Mesendoderm (in vitro differentiated cells): ENCODE measurements at regions not wholly inside any gene's neighbourhood (a gene's known extent, or its start where the extent isn't known, plus 50 kb on each side); places are given as distances from the start of the nearest gene placed in this dataset.
"Not testable (repeated sequence)": the region's sequence is repeated elsewhere in the genome, so short reads cannot be mapped to it uniquely, and the experiment has no call there.

Experiments
- DNase-seq: peaks from one replicate; pipeline ENCODE4 v3.0.0; 2013
- H2AK5ac ChIP-seq: 2 replicates; pipeline ENCODE4 v1.6.1; 2013; ENCODE audit warnings: low read length, inconsistent platforms
- H2BK120ac ChIP-seq: 2 replicates; pipeline ENCODE4 v1.6.1; 2013; ENCODE audit warnings: low read depth, mild to moderate bottlenecking, low read length, moderate library complexity, mixed read lengths
- H2BK15ac ChIP-seq: replicated peaks from 2 replicates; pipeline ENCODE4 v1.6.1; 2013; ENCODE audit warnings: low read depth, mild to moderate bottlenecking, moderate library complexity
- H2BK5ac ChIP-seq: 2 replicates; pipeline ENCODE4 v1.6.1; 2013; ENCODE audit warnings: low read length, inconsistent platforms
- H3K18ac ChIP-seq: 2 replicates; pipeline ENCODE4 v1.6.1; 2013; ENCODE audit warnings: mild to moderate bottlenecking, low read length, mixed read lengths
- H3K23ac ChIP-seq: one replicate; pipeline ENCODE4 v1.6.1; 2013; ENCODE audit warnings: low read length
- H3K27ac ChIP-seq: 2 replicates; pipeline ENCODE4 v1.5.1; 2013; ENCODE audit warnings: low read depth, mild to moderate bottlenecking, inconsistent platforms, low read length, moderate library complexity
- H3K27me3 ChIP-seq: 2 replicates; pipeline ENCODE4 v1.6.1; 2013; ENCODE audit warnings: low read length, control low read depth, mild to moderate bottlenecking, inconsistent platforms; ENCODE audit not compliant: insufficient read depth, poor library complexity
- H3K36me3 ChIP-seq: 2 replicates; pipeline ENCODE4 v1.6.1; 2013; ENCODE audit warnings: low read length, inconsistent platforms; ENCODE audit not compliant: control insufficient read depth, insufficient read depth
- H3K4ac ChIP-seq: one replicate; pipeline ENCODE4 v1.6.1; 2013; ENCODE audit warnings: low read depth, mild to moderate bottlenecking, low read length, moderate library complexity
- H3K4me1 ChIP-seq: 2 replicates; pipeline ENCODE4 v1.6.1; 2013; ENCODE audit warnings: low read depth, low read length, inconsistent platforms; ENCODE audit not compliant: control insufficient read depth
- H3K4me2 ChIP-seq: 2 replicates; pipeline ENCODE4 v1.6.1; 2013; ENCODE audit warnings: low read length
- H3K4me3 ChIP-seq: 2 replicates; pipeline ENCODE4 v1.5.1; 2013; ENCODE audit warnings: mild to moderate bottlenecking, low read length
- H3K56ac ChIP-seq: one replicate; pipeline ENCODE4 v1.6.1; 2013; ENCODE audit warnings: low read length
- H3K79me1 ChIP-seq: 2 replicates; pipeline ENCODE4 v1.6.1; 2013; ENCODE audit warnings: low read length, inconsistent platforms
- H3K79me2 ChIP-seq: 2 replicates; pipeline ENCODE4 v1.6.1; 2013; ENCODE audit warnings: mild to moderate bottlenecking, low read length; ENCODE audit not compliant: control insufficient read depth, insufficient read depth
- H3K9ac ChIP-seq: 2 replicates; pipeline ENCODE4 v1.6.1; 2013; ENCODE audit warnings: low read length, inconsistent platforms
- H4K5ac ChIP-seq: one replicate; pipeline ENCODE4 v1.6.1; 2013; ENCODE audit warnings: low read length
- H4K8ac ChIP-seq: one replicate; pipeline ENCODE4 v1.6.1; 2013; ENCODE audit warnings: low read depth, mild to moderate bottlenecking, control low read depth, low read length, moderate library complexity
- WGBS: extraction: QIAGEN DNeasy Blood & Tissue Kit; methylation state at CpG from one replicate; pipeline ENCODE4 v1.1.7; 2013; ENCODE audit warnings: low lambda C conversion rate, missing lambda C conversion rate; ENCODE audit not compliant: insufficient coverage; ENCODE audit errors: extremely low coverage; 5-methylcytosine and 5-hydroxymethylcytosine counted together

DNA sequence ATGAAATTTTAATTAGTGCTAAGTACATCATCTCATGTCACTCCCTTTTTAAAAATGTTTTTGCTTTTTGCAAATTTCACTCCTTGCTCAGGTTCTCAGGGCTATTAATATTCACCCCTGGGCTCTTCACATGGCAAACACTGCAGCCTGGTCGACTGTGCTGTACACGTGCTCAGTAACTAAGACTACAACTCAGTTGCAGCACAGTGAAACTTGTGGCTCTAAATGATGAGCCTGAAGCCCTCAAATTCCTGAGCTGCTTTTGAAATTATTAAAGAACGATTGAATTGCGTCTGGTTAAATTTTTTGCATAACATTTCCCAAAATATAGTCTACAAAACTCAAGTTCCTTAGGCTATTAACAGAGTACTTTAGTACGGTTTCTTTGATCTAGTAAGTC, 159.3 kb upstream of the C2CD4B start:
- WGBS: no CpG with 5 or more reads among the region's 5 CpGs
- no peaks in the 10 kb centered on the region for H3K79me1 ChIP-seq

GRCh38 chr15:62325597-62325996, 160.5 kb upstream of the C2CD4B start:
- Histone ChIP-seq H2BK15ac (no peak overlapping the region), H3K23ac (no peak overlapping the region), H3K27ac (no peak overlapping the region), H3K79me2 (no peaks in the 10 kb centered on the region), H4K5ac (no peak overlapping the region), H3K79me1 (no peaks in the 10 kb centered on the region), H3K18ac (no peak overlapping the region), H2BK120ac (no peak overlapping the region), H3K4me3 (no peak overlapping the region), H3K36me3 (no peaks in the 10 kb centered on the region), H2BK5ac (no peak overlapping the region), H3K4me1 (no peaks in the 10 kb centered on the region), H2AK5ac (no peak overlapping the region), H3K9ac (no peak overlapping the region), H3K27me3 (no peaks in the 10 kb centered on the region), H3K56ac (no peak overlapping the region), H3K4me2 (no peak overlapping the region), H3K4ac (no peak overlapping the region), H4K8ac (no peak overlapping the region)
- WGBS: no CpG with 5 or more reads among the region's 7 CpGs
- no peak for DNase-seq

More for the DNA sequence above, 159.3 kb upstream of the C2CD4B start:
- no peak overlapping the region for H3K4ac ChIP-seq
- H3K56ac ChIP-seq: no peak overlapping the region
- no peak overlapping the region for H4K8ac ChIP-seq
- no peak overlapping the region for H3K23ac ChIP-seq
- H3K36me3 ChIP-seq: no peaks in the 10 kb centered on the region
- no peaks in the 10 kb centered on the region for H3K27me3 ChIP-seq
- H3K18ac ChIP-seq: no peak overlapping the region
- H3K4me3 ChIP-seq: no peak overlapping the region
- H2BK5ac ChIP-seq: no peak overlapping the region
- no peak overlapping the region for H4K5ac ChIP-seq
- no peak overlapping the region for H2BK15ac ChIP-seq
- no peaks in the 10 kb centered on the region for H3K4me1 ChIP-seq
- H3K9ac ChIP-seq: no peak overlapping the region
- H3K4me2 ChIP-seq: no peak overlapping the region
- no peaks in the 10 kb centered on the region for H3K79me2 ChIP-seq
- no peak overlapping the region for H2AK5ac ChIP-seq
- H3K27ac ChIP-seq: no peak overlapping the region
- no peak overlapping the region for H2BK120ac ChIP-seq
- DNase-seq: no peak

DNA sequence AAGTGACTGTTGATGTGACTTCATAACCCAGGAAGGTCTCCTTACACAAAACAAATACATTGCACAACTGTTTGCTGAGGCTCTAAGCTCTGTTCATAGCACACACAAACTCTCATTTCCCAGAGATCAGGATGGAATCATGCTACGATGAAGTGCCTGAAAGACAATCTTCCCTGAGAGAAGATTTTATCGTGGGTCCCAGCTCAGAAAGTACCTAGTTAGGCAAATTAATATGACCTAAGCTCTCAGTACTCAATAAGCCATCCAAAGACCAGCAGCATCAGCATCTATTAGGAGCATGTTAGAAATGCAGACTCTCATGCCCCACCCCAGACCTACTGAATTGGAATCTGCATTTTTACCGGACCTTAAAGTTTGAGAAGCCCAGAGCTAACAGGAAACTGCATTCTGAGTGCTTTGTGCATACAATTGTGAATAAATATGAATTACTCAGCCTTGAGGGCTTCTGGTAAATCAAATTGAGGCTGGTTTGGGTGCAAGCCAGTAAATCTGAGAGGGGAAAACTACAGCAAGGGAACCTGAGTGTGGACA, 161.5 kb upstream of the C2CD4B start:
- Histone ChIP-seq H2BK15ac (no peak overlapping the region), H3K27ac (no peak overlapping the region), H3K4me1 (no peaks in the 10 kb centered on the region), H2BK120ac (no peak overlapping the region), H3K79me2 (no peaks in the 10 kb centered on the region), H3K18ac (no peak overlapping the region), H2AK5ac (no peak overlapping the region), H3K27me3 (no peaks in the 10 kb centered on the region), H3K4ac (no peak overlapping the region), H3K79me1 (no peaks in the 10 kb centered on the region), H2BK5ac (no peak overlapping the region), H3K4me2 (no peak overlapping the region), H3K4me3 (no peak overlapping the region), H4K8ac (no peak overlapping the region), H3K9ac (no peak overlapping the region), H3K23ac (no peak overlapping the region), H3K36me3 (no peaks in the 10 kb centered on the region), H4K5ac (no peak overlapping the region), H3K56ac (no peak overlapping the region)
- no CpG with 5 or more reads among the region's 3 CpGs for WGBS
- no peak for DNase-seq

DNA sequence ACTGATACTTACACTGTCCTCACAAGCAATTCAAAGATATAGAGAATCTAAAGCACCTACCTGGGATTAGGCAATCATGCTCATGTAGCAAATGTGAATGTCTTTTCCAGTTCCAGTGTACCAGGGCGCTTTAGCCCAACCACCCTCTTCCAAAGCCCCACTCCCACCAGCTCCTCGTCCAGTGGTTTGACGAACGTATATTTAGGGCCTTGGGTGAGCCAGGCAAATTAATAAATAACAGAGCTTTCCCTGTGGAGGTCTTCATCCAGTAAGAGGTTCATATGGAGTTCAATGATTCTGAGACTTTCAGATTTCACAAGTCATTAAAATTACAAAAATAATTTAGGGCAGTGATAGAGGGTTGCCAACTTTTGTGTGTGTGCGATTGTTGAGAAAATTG, 162.3 kb upstream of the C2CD4B start:
- H2BK120ac ChIP-seq: no peak overlapping the region
- H3K4me2 ChIP-seq: no peak overlapping the region
- H2BK5ac ChIP-seq: no peak overlapping the region
- no peaks in the 10 kb centered on the region for H3K79me2 ChIP-seq
- H2AK5ac ChIP-seq: no peak overlapping the region
- H3K79me1 ChIP-seq: no peaks in the 10 kb centered on the region
- H3K36me3 ChIP-seq: no peaks in the 10 kb centered on the region
- H3K4me3 ChIP-seq: no peak overlapping the region
- no peaks in the 10 kb centered on the region for H3K27me3 ChIP-seq
- no peak overlapping the region for H3K23ac ChIP-seq
- H4K8ac ChIP-seq: no peak overlapping the region
- WGBS: 100% methylated on average over 1 of the region's 5 CpGs
- no peak overlapping the region for H2BK15ac ChIP-seq
- peak overlapping the region; percentile 22 for H3K27ac ChIP-seq
- no peak overlapping the region for H3K9ac ChIP-seq
- H3K4ac ChIP-seq: no peak overlapping the region
- no peak for DNase-seq
- H3K18ac ChIP-seq: no peak overlapping the region
- H3K56ac ChIP-seq: no peak overlapping the region
- H4K5ac ChIP-seq: no peak overlapping the region
- no peaks in the 10 kb centered on the region for H3K4me1 ChIP-seq

GRCh38 chr15:62332472-62332871, 167.4 kb upstream of the C2CD4B start:
- DNase-seq: not testable (repeated sequence)

GRCh38 chr15:62334536-62334935, 169.5 kb upstream of the C2CD4B start:
- Histone ChIP-seq H3K4me2 (no peak overlapping the region), H4K8ac (no peak overlapping the region), H3K79me2 (no peaks in the 10 kb centered on the region), H2BK120ac (no peak overlapping the region), H2BK15ac (no peak overlapping the region), H3K56ac (no peak overlapping the region), H3K9ac (no peak overlapping the region), H3K4me1 (no peaks in the 10 kb centered on the region), H3K4ac (no peak overlapping the region), H3K79me1 (no peaks in the 10 kb centered on the region), H2BK5ac (no peak overlapping the region), H4K5ac (no peak overlapping the region), H3K36me3 (no peaks in the 10 kb centered on the region), H3K4me3 (no peak overlapping the region), H3K18ac (no peak overlapping the region), H3K27me3 (no peaks in the 10 kb centered on the region), H2AK5ac (no peak overlapping the region), H3K23ac (no peak overlapping the region), H3K27ac (no peak overlapping the region)
- DNase-seq: no peak

More at GRCh38 chr15:62332472-62332871, 167.4 kb upstream of the C2CD4B start:
- H3K79me1 ChIP-seq, H3K4ac ChIP-seq, H3K27me3 ChIP-seq, H3K36me3 ChIP-seq, H3K23ac ChIP-seq, H3K4me1 ChIP-seq, H2BK120ac ChIP-seq, H3K18ac ChIP-seq, H3K27ac ChIP-seq, H3K56ac ChIP-seq, H3K9ac ChIP-seq, H2BK15ac ChIP-seq, H3K4me3 ChIP-seq, H4K5ac ChIP-seq, H3K4me2 ChIP-seq, H4K8ac ChIP-seq, H3K79me2 ChIP-seq, H2BK5ac ChIP-seq, H2AK5ac ChIP-seq: not testable (repeated sequence)
- no CpG with 5 or more reads among the region's 29 CpGs for WGBS
